Omental fat pad (tissue), 3 donors: ENCODE measurements at regions not wholly inside any gene's neighbourhood (a gene's known extent, or its start where the extent isn't known, plus 50 kb on each side); places are given as distances from the start of the nearest gene placed in this dataset.

ENCODE experiments used
- ATAC-seq: fragments of 150-250 bp; one replicate; pipeline ENCODE4 v1.9.1; 2016; ENCODE audit warnings: mild to moderate bottlenecking, moderate library complexity; ENCODE audit not compliant: low FRiP score
- DNase-seq: peaks from one replicate; pipeline ENCODE4 v3.0.0-alpha.2; 2019; ENCODE audit warnings: low spot score
- CTCF ChIP-seq, 3 donors: fragments of 450-650 bp; IDR thresholded peaks; one replicate each; pipeline ENCODE4 v1.5.1; 2016 to 2017; ENCODE audit warnings: antibody characterized with exemption in 3 of 3, mild to moderate bottlenecking in 3 of 3, moderate library complexity in 2 of 3

GRCh38 chr16:50991436-50991835 lies 159.6 kb downstream of the SALL1 start:
- ATAC-seq (no peak), DNase-seq (no peak)
- TF ChIP-seq CTCF (IDR thresholded peaks at IDR 0.05) = no peak

GRCh38 chr16:50991006-50991405 lies 160.1 kb downstream of the SALL1 start:
- ATAC-seq = no peak
- TF ChIP-seq CTCF (IDR thresholded peaks at IDR 0.05) = no peak
- no peak for DNase-seq

GRCh38 chr16:50989047-50989446 lies 162.0 kb downstream of the SALL1 start:
- DNase-seq = no peak
- ATAC-seq = no peak
- no peak for TF ChIP-seq CTCF (IDR thresholded peaks at IDR 0.05)

- ATAC-seq (no peak), DNase-seq (no peak)
- TF ChIP-seq CTCF (IDR thresholded peaks at IDR 0.05) = no peak
These were observed 162.6 kb downstream of the SALL1 start for GRCh38 chr16:50988441-50988840.

GRCh38 chr16:50986453-50986852 lies 164.6 kb downstream of the SALL1 start:
- ATAC-seq (no peak), DNase-seq (no peak)
- TF ChIP-seq CTCF (IDR thresholded peaks at IDR 0.05) = no peak

- no peak for DNase-seq
- no peak for TF ChIP-seq CTCF (IDR thresholded peaks at IDR 0.05)
These were observed 165.3 kb downstream of the SALL1 start for GRCh38 chr16:50985733-50986132.

GRCh38 chr16:50984688-50985087 lies 166.4 kb downstream of the SALL1 start:
- ATAC-seq = no peak
- no peak for TF ChIP-seq CTCF (IDR thresholded peaks at IDR 0.05)
- DNase-seq = no peak

More at GRCh38 chr16:50985733-50986132, 165.3 kb downstream of the SALL1 start:
- no peak for ATAC-seq
